Fibroblast of lung (primary cell): ENCODE measurements at regions not wholly inside any gene's neighbourhood (a gene's known extent, or its start where the extent isn't known, plus 50 kb on each side); places are given as distances from the start of the nearest gene placed in this dataset.

Experiments used
- DNase-seq, 2 donors: peaks; one replicate each; pipeline versions ENCODE4 v3.0.0 to v3.0.0-alpha.2; 2010; ENCODE audit warnings: low read depth in 2 of 2
- H2AFZ ChIP-seq: 2 replicates; pipeline ENCODE4 v1.5.1; 2012; ENCODE audit warnings: low read length, control low read depth, inconsistent platforms
- H3K27ac ChIP-seq: 2 replicates; pipeline ENCODE4 v1.5.1; 2011; ENCODE audit warnings: low read length, control low read depth; ENCODE audit not compliant: insufficient read depth
- H3K27me3 ChIP-seq: 2 replicates; pipeline ENCODE4 v1.5.1; 2011; ENCODE audit warnings: mild to moderate bottlenecking, low read length; ENCODE audit not compliant: control insufficient read depth, insufficient read depth
- H3K36me3 ChIP-seq: 2 replicates; pipeline ENCODE4 v1.5.1; 2011; ENCODE audit warnings: low read length; ENCODE audit not compliant: control insufficient read depth, insufficient read depth
- H3K4me1 ChIP-seq: 2 replicates; pipeline ENCODE4 v1.5.1; 2011; ENCODE audit warnings: low read length; ENCODE audit not compliant: control insufficient read depth, insufficient read depth; ENCODE audit errors: extremely low read depth
- H3K4me2 ChIP-seq: 2 replicates; pipeline ENCODE4 v1.5.1; 2011; ENCODE audit warnings: low read length, control low read depth; ENCODE audit not compliant: insufficient read depth; ENCODE audit errors: extremely low read depth
- H3K4me3 ChIP-seq, 4 experiments: fragments of 200-600 bp in 1 of 4; sonication (generic) in 1 of 4; replicated peaks in 1 of 4; 2 replicates each; pipeline ENCODE4 v1.5.1; 2011 to 2016; ENCODE audit warnings: low read length in 4 of 4, low read depth in 3 of 4, mild to moderate bottlenecking in 3 of 4, control low read depth in 2 of 4, inconsistent platforms in 1 of 4, mixed read lengths in 1 of 4; ENCODE audit not compliant: insufficient read depth in 1 of 4; ENCODE audit errors: control extremely low read depth in 1 of 4
- H3K79me2 ChIP-seq: 2 replicates; pipeline ENCODE4 v1.5.1; 2012; ENCODE audit warnings: mild to moderate bottlenecking, low read length, inconsistent platforms; ENCODE audit not compliant: control insufficient read depth, insufficient read depth
- H3K9ac ChIP-seq: 2 replicates; pipeline ENCODE4 v1.5.1; 2011; ENCODE audit warnings: mild to moderate bottlenecking, low read length, control low read depth; ENCODE audit not compliant: insufficient read depth
- H3K9me3 ChIP-seq: 2 replicates; pipeline ENCODE4 v1.5.1; 2012; ENCODE audit warnings: low read depth, low read length; ENCODE audit not compliant: control insufficient read depth, insufficient read depth
- H4K20me1 ChIP-seq: 2 replicates; pipeline ENCODE4 v1.5.1; 2011; ENCODE audit warnings: low read length; ENCODE audit not compliant: control insufficient read depth, insufficient read depth; ENCODE audit errors: extremely low read depth
- EZH2 ChIP-seq: IDR thresholded peaks from 2 replicates; pipeline ENCODE4 v1.5.1; 2012; ENCODE audit warnings: low read length, control low read depth, mild to moderate bottlenecking; ENCODE audit errors: missing control alignments
- TF ChIP-seq, protein P1 (sequence below), 2 donors: IDR thresholded peaks in 1 of 2; conservative IDR thresholded peaks in 1 of 2; 1 replicate in 1 of 2; 2 replicates in 1 of 2; pipeline ENCODE4 v1.5.1; 2011 to 2012; ENCODE audit warnings: low read length in 2 of 2, control low read depth in 1 of 2, inconsistent platforms in 1 of 2, low read depth in 1 of 2, mild to moderate bottlenecking in 1 of 2

DNA sequence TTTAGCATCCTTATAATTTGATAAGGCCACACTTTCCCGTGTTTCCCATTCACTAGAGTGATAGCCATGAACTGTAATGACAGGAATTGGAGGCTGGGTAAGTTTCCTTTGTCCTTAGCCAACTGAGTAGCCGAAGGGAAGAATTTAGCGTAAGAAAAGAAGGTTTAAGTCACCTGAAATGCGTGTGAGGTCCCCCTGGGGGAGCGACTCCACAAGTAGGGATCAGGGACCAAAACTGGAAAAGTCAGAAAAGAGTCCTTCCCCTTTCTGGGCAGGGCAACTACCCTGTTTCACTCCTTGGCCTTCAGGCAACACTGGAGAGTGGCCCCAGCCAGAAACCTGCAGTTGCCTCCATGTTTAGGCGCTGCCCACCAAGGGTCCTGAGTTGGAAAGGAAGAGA, 81.6 kb upstream of the MED14 start:
- Histone ChIP-seq H4K20me1 (no peaks in the 10 kb centered on the region), H3K27ac (no peak overlapping the region), H3K4me1 (no peaks in the 10 kb centered on the region), H3K4me2 (no peak overlapping the region), H3K9me3 (no peaks in the 10 kb centered on the region), H2AFZ (no peak overlapping the region), H3K4me3 (no peak overlapping the region), H3K79me2 (no peaks in the 10 kb centered on the region), H3K27me3 (no peaks in the 10 kb centered on the region), H3K36me3 (no peaks in the 10 kb centered on the region), H3K9ac (no peak overlapping the region)
- no peak for DNase-seq
- no peak for TF ChIP-seq EZH2
- TF ChIP-seq, protein P1, sequence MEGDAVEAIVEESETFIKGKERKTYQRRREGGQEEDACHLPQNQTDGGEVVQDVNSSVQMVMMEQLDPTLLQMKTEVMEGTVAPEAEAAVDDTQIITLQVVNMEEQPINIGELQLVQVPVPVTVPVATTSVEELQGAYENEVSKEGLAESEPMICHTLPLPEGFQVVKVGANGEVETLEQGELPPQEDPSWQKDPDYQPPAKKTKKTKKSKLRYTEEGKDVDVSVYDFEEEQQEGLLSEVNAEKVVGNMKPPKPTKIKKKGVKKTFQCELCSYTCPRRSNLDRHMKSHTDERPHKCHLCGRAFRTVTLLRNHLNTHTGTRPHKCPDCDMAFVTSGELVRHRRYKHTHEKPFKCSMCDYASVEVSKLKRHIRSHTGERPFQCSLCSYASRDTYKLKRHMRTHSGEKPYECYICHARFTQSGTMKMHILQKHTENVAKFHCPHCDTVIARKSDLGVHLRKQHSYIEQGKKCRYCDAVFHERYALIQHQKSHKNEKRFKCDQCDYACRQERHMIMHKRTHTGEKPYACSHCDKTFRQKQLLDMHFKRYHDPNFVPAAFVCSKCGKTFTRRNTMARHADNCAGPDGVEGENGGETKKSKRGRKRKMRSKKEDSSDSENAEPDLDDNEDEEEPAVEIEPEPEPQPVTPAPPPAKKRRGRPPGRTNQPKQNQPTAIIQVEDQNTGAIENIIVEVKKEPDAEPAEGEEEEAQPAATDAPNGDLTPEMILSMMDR (conservative IDR thresholded peaks at IDR 0.05 in 1 of 2, IDR thresholded peaks at IDR 0.05 in 1 of 2; ENCODE audit: low read depth in 1 of 2, low read length in 2 of 2), result no peak

DNA sequence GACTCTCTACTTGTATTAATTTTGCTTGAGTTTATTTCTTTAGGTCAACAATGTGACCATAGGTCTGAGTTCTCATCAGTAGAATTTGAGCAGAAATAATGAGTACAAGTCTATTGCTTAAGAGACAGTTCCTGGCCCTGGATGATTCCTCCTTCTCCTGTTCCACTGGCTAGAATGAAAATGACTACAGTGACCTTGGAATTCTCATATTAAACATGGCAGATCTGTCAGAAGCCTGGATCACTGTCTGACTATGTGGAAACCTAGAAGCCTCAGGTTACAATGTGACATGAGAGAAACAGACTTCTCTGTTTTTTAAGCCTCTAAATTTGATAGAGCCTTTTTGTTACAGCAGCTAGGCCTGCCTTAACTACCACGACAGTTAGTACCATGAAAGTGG, 82.9 kb upstream of the MED14 start:
- H3K9me3 ChIP-seq, result no peaks in the 10 kb centered on the region
- TF ChIP-seq, protein P1 (conservative IDR thresholded peaks at IDR 0.05 in 1 of 2, IDR thresholded peaks at IDR 0.05 in 1 of 2; ENCODE audit: low read depth in 1 of 2, low read length in 2 of 2), result no peak
- no peak for TF ChIP-seq EZH2
- H3K27me3 ChIP-seq, result no peaks in the 10 kb centered on the region
- H3K9ac ChIP-seq, result no peak overlapping the region
- no peaks in the 10 kb centered on the region for H4K20me1 ChIP-seq
- no peak for DNase-seq
- H2AFZ ChIP-seq, result no peak overlapping the region
- H3K27ac ChIP-seq, result no peak overlapping the region
- H3K4me3 ChIP-seq, result no peak overlapping the region
- H3K4me1 ChIP-seq, result no peaks in the 10 kb centered on the region
- no peaks in the 10 kb centered on the region for H3K36me3 ChIP-seq
- no peak overlapping the region for H3K4me2 ChIP-seq
- no peaks in the 10 kb centered on the region for H3K79me2 ChIP-seq

DNA sequence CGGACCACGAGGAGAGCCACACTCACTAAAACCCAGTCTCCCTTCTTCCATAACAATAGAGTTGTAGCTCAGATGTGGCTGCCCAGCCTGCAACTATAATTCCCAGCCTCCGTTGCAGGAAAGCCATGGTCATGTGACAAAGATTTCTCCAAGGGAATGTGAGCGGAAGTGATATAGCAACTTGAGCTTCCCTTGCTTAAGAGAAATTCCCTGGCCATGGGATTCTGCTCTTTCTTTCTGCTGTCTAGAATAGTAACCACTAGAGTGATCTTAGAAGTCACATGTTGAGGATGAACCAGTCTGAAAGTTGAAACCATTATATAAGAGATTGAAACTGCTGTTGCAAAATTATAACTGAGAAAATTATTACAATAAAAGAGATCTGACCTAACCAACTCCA, 86.4 kb upstream of the MED14 start:
- Histone ChIP-seq H3K79me2 (no peaks in the 10 kb centered on the region), H3K27ac (no peak overlapping the region), H3K4me3 (no peak overlapping the region), H4K20me1 (no peaks in the 10 kb centered on the region), H3K9me3 (no peaks in the 10 kb centered on the region), H3K27me3 (no peaks in the 10 kb centered on the region), H3K9ac (no peak overlapping the region), H3K36me3 (no peaks in the 10 kb centered on the region), H3K4me2 (no peak overlapping the region), H2AFZ (no peak overlapping the region), H3K4me1 (no peaks in the 10 kb centered on the region)
- no peak for DNase-seq
- no peak for TF ChIP-seq EZH2
- TF ChIP-seq, protein P1 (conservative IDR thresholded peaks at IDR 0.05 in 1 of 2, IDR thresholded peaks at IDR 0.05 in 1 of 2; ENCODE audit: low read depth in 1 of 2, low read length in 2 of 2), result no peak
